ENCODE measurements at regions not wholly inside any gene's neighbourhood (a gene's known extent, or its start where the extent isn't known, plus 50 kb on each side); places are given as distances from the start of the nearest gene placed in this dataset.

- no peak for DNase-seq (ENCODE audit: low spot score)
- Histone ChIP-seq H3K4me3 (no peak overlapping the region), H3K27ac (no peak overlapping the region)
- no peak for TF ChIP-seq CTCF (IDR thresholded peaks at IDR 0.05)
Observed at GRCh38 chr5:92809855-92810465, 771.1 kb downstream of the NR2F1-AS1 start.

- Histone ChIP-seq H3K27ac (no peak overlapping the region), H3K4me3 (no peak overlapping the region)
- no peak for DNase-seq (ENCODE audit: low spot score)
- TF ChIP-seq CTCF (IDR thresholded peaks at IDR 0.05), result no peak
Observed at GRCh38 chr5:92808474-92808873, 772.5 kb downstream of the NR2F1-AS1 start.

GRCh38 chr5:92807085-92807484 lies 773.9 kb downstream of the NR2F1-AS1 start:
- DNase-seq (ENCODE audit: low spot score), result no peak
- no peak overlapping the region for H3K27ac ChIP-seq
- H3K4me3 ChIP-seq, result no peak overlapping the region
- no peak for TF ChIP-seq CTCF (IDR thresholded peaks at IDR 0.05)

- TF ChIP-seq CTCF (IDR thresholded peaks at IDR 0.05), result no peak
- Histone ChIP-seq H3K27ac (no peak overlapping the region), H3K4me3 (no peak overlapping the region)
- DNase-seq (ENCODE audit: low spot score), result no peak
Observed at GRCh38 chr5:92805446-92805845, 775.6 kb downstream of the NR2F1-AS1 start.

GRCh38 chr5:92801911-92802310 lies 779.1 kb downstream of the NR2F1-AS1 start:
- no peak overlapping the region for H3K27ac ChIP-seq
- DNase-seq (ENCODE audit: low spot score), result no peak
- no peak overlapping the region for H3K4me3 ChIP-seq
- no peak for TF ChIP-seq CTCF (IDR thresholded peaks at IDR 0.05)

GRCh38 chr5:92800365-92800764 lies 780.7 kb downstream of the NR2F1-AS1 start:
- Histone ChIP-seq H3K4me3 (no peak overlapping the region), H3K27ac (no peak overlapping the region)
- no peak for DNase-seq (ENCODE audit: low spot score)
- TF ChIP-seq CTCF (IDR thresholded peaks at IDR 0.05), result no peak

GRCh38 chr5:92795633-92796032 lies 785.4 kb downstream of the NR2F1-AS1 start:
- DNase-seq (ENCODE audit: low spot score), result no peak
- Histone ChIP-seq H3K27ac (no peak overlapping the region), H3K4me3 (no peak overlapping the region)
- TF ChIP-seq CTCF (IDR thresholded peaks at IDR 0.05), result no peak
